ENCODE measurements at regions not wholly inside any gene's neighbourhood (a gene's known extent, or its start where the extent isn't known, plus 50 kb on each side); places are given as distances from the start of the nearest gene placed in this dataset.
"Not testable (repeated sequence)": the region's sequence is repeated elsewhere in the genome, so short reads cannot be mapped to it uniquely, and the experiment has no call there.

DNA sequence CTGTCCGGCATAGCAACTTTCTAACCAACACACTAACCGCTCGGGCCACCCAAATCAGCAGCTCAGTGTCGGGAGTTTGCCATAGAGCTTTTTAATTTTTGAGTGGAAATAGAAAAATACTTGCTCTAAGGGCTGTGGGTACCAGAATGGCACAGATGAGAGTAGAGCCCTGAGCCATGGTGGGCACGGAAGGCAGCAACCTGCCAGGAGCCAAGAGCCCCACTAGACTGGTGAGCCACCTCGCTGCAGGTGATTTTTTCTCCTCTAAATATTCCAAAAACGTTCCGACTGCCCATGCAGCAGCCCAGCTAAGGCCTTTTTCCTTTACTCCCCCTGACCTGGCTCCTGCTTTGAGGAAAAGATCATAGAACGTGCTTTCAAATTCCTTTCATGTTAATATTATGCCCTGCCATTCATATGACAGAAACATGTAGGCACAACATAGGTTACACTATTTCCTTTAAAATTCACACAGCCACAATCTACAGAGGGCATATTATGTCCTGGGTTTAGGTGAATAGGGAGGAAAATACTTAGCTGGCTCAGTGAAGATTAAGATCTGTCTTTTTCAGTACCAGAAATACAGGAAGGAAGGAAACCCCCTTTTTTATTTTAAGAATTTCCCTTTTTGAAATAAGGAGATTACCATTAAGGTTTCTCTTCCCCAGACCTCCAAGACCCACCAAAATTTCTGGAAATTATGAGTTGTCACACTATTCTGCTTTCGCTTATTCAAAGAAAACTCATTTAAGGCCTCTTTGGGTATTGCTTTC is 81.0 kb upstream of the ATP12A start:
- not testable (repeated sequence) for H3K27ac ChIP-seq (ENCODE audit: low read length); H3K4me2 ChIP-seq (ENCODE audit: low read length); H2AFZ ChIP-seq (ENCODE audit: low read depth, low read length); H3K9me2 ChIP-seq (ENCODE audit: insufficient read depth, low read length); H3F3A ChIP-seq (ENCODE audit: insufficient read depth, low read length, poor library complexity, severe bottlenecking); H3K9me3 ChIP-seq (ENCODE audit: low read length); H3K36me3 ChIP-seq (ENCODE audit: insufficient read depth, low read length); H3K4me3 ChIP-seq (ENCODE audit: low read length); H4K20me1 ChIP-seq (ENCODE audit: insufficient read depth); H3K9ac ChIP-seq (ENCODE audit: low read length); H3K79me2 ChIP-seq (replicated peaks; ENCODE audit: insufficient read depth, low read length); H3K27me3 ChIP-seq (ENCODE audit: insufficient read depth, low read depth, low read length)

DNA sequence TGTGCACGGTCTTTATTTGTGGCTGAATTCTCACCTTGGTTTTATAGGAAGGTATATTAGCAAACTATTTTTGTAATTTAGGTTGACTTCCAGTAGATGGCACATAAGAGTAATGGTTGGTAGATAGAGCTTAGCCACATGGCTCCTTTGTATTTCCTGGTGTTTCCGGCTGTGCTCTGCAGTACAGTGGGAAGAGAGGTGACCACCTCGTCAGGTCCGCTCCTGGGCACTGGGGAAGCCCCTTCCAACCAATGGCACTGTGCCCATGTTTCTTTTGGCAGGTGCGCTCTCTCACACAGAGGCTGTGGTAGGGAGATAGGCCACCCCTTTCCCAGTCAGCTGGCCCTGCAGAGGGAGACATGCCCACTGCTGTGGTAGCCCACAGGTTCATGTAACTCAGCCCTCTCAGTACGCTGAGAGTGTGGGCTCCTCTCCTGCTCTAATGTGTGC is 74.3 kb upstream of the ATP12A start:
- H3K27me3 ChIP-seq (ENCODE audit: insufficient read depth, low read depth, low read length): no peaks in the 10 kb centered on the region
- no peak overlapping the region for H2AFZ ChIP-seq (ENCODE audit: low read depth, low read length)
- no peaks in the 10 kb centered on the region for H3K9me2 ChIP-seq (ENCODE audit: insufficient read depth, low read length)
- TF ChIP-seq, protein P1, sequence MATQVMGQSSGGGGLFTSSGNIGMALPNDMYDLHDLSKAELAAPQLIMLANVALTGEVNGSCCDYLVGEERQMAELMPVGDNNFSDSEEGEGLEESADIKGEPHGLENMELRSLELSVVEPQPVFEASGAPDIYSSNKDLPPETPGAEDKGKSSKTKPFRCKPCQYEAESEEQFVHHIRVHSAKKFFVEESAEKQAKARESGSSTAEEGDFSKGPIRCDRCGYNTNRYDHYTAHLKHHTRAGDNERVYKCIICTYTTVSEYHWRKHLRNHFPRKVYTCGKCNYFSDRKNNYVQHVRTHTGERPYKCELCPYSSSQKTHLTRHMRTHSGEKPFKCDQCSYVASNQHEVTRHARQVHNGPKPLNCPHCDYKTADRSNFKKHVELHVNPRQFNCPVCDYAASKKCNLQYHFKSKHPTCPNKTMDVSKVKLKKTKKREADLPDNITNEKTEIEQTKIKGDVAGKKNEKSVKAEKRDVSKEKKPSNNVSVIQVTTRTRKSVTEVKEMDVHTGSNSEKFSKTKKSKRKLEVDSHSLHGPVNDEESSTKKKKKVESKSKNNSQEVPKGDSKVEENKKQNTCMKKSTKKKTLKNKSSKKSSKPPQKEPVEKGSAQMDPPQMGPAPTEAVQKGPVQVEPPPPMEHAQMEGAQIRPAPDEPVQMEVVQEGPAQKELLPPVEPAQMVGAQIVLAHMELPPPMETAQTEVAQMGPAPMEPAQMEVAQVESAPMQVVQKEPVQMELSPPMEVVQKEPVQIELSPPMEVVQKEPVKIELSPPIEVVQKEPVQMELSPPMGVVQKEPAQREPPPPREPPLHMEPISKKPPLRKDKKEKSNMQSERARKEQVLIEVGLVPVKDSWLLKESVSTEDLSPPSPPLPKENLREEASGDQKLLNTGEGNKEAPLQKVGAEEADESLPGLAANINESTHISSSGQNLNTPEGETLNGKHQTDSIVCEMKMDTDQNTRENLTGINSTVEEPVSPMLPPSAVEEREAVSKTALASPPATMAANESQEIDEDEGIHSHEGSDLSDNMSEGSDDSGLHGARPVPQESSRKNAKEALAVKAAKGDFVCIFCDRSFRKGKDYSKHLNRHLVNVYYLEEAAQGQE (IDR thresholded peaks at IDR 0.05; ENCODE audit: borderline replicate concordance): no peak
- TF ChIP-seq, protein P2, sequence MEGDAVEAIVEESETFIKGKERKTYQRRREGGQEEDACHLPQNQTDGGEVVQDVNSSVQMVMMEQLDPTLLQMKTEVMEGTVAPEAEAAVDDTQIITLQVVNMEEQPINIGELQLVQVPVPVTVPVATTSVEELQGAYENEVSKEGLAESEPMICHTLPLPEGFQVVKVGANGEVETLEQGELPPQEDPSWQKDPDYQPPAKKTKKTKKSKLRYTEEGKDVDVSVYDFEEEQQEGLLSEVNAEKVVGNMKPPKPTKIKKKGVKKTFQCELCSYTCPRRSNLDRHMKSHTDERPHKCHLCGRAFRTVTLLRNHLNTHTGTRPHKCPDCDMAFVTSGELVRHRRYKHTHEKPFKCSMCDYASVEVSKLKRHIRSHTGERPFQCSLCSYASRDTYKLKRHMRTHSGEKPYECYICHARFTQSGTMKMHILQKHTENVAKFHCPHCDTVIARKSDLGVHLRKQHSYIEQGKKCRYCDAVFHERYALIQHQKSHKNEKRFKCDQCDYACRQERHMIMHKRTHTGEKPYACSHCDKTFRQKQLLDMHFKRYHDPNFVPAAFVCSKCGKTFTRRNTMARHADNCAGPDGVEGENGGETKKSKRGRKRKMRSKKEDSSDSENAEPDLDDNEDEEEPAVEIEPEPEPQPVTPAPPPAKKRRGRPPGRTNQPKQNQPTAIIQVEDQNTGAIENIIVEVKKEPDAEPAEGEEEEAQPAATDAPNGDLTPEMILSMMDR (IDR thresholded peaks at IDR 0.05; ENCODE audit: poor library complexity, severe bottlenecking): no peak
- TF ChIP-seq MXI1 (conservative IDR thresholded peaks at IDR 0.05; ENCODE audit: poor library complexity, severe bottlenecking) (no peak), EZH2 (IDR thresholded peaks at IDR 0.05; ENCODE audit: borderline replicate concordance, insufficient read depth, low read length, poor library complexity, severe bottlenecking) (no peak), RAD21 (conservative IDR thresholded peaks at IDR 0.05) (no peak), EP300 (conservative IDR thresholded peaks at IDR 0.05; ENCODE audit: poor library complexity, severe bottlenecking) (no peak), TAF1 (IDR thresholded peaks at IDR 0.05; ENCODE audit: low read depth) (no peak), SMC3 (conservative IDR thresholded peaks at IDR 0.05; ENCODE audit: poor library complexity) (no peak), POLR2AphosphoS5 (IDR thresholded peaks at IDR 0.05) (no peak)
- no peaks in the 10 kb centered on the region for H3F3A ChIP-seq (ENCODE audit: insufficient read depth, low read length, poor library complexity, severe bottlenecking)
- no peaks in the 10 kb centered on the region for H3K79me2 ChIP-seq (replicated peaks; ENCODE audit: insufficient read depth, low read length)
- H3K4me2 ChIP-seq (ENCODE audit: low read length): no peak overlapping the region
- no peak overlapping the region for H3K4me3 ChIP-seq (ENCODE audit: low read length)
- no peaks in the 10 kb centered on the region for H3K36me3 ChIP-seq (ENCODE audit: insufficient read depth, low read length)
- H3K9ac ChIP-seq (ENCODE audit: low read length): no peak overlapping the region
- H4K20me1 ChIP-seq (ENCODE audit: insufficient read depth): no peaks in the 10 kb centered on the region
- no peak overlapping the region for H3K27ac ChIP-seq (ENCODE audit: low read length)
- H3K9me3 ChIP-seq (ENCODE audit: low read length): no peaks in the 10 kb centered on the region
